ENCODE measurements at regions not wholly inside any gene's neighbourhood (a gene's known extent, or its start where the extent isn't known, plus 50 kb on each side); places are given as distances from the start of the nearest gene placed in this dataset.

DNA sequence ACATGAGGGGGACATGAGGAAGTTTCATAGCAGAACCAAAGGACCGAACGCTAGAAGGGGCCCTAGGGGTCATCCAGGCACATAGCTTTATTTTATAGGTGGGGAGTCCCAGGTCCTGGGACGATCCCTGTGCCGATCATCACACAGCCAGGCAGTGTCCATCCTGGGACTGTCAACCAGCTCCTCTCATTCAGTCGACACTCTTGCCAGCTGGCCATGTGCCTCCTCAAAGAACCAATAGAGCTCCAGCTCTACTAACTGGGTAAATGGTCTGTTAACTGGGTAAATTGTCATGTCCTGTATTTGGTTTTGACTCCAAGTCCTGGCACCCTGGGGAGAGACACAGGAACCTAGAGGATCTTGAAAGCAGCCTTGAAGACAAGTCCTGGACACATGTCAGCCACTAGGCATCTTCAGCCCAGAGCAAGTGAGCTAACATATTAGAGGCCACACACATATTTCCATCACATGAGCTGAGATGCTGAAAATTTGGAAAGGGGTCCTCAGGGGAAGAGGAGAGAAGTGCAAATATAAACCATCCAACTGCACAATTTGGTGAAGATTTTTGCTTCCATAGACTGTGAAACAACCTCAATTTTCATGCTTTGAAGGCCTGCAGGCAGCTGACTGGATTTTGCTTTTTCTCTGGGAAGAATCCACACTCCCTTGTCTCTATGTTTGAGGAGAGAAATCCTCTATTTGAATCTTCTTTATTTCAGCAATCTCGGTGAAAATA lies 361.1 kb upstream of the SLC14A2 start:
- H3K4me3 ChIP-seq (ENCODE audit: low read depth, low read length): no peak overlapping the region
- DNase-seq (ENCODE audit: low read depth): no peak
- TF ChIP-seq, protein P1, sequence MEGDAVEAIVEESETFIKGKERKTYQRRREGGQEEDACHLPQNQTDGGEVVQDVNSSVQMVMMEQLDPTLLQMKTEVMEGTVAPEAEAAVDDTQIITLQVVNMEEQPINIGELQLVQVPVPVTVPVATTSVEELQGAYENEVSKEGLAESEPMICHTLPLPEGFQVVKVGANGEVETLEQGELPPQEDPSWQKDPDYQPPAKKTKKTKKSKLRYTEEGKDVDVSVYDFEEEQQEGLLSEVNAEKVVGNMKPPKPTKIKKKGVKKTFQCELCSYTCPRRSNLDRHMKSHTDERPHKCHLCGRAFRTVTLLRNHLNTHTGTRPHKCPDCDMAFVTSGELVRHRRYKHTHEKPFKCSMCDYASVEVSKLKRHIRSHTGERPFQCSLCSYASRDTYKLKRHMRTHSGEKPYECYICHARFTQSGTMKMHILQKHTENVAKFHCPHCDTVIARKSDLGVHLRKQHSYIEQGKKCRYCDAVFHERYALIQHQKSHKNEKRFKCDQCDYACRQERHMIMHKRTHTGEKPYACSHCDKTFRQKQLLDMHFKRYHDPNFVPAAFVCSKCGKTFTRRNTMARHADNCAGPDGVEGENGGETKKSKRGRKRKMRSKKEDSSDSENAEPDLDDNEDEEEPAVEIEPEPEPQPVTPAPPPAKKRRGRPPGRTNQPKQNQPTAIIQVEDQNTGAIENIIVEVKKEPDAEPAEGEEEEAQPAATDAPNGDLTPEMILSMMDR (IDR thresholded peaks at IDR 0.05; ENCODE audit: low read depth, low read length): no peak
- TF ChIP-seq POLR2A (IDR thresholded peaks at IDR 0.05; ENCODE audit: extremely low read depth, insufficient read length): no peak

DNA sequence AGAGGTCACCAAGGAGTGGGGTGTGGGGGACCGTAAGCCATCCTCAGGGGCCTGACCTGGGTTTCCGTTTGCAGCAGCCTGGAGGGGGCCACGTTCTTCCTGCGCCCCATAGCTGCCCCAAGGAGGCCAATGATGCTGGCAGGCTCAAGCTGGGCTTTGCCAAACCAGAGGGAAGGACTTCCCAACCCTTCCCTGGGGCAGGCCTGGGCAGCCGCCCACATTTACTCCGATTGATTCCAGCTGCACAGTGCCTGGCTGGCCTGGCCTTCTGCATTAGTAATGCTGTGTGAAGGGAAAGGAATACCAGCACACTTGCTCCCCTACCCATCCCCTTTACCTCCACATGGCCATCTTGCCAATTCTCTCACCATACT lies 360.6 kb upstream of the SLC14A2 start:
- TF ChIP-seq POLR2A (IDR thresholded peaks at IDR 0.05; ENCODE audit: extremely low read depth, insufficient read length) (no peak), MYC (IDR thresholded peaks at IDR 0.05; ENCODE audit: low read depth, low read length) (no peak)
- TF ChIP-seq, protein P2, sequence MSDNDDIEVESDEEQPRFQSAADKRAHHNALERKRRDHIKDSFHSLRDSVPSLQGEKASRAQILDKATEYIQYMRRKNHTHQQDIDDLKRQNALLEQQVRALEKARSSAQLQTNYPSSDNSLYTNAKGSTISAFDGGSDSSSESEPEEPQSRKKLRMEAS (IDR thresholded peaks at IDR 0.05; ENCODE audit: low read depth, low read length): no peak
- TF ChIP-seq, protein P1 (IDR thresholded peaks at IDR 0.05; ENCODE audit: low read depth, low read length): no peak
- H3K4me3 ChIP-seq (ENCODE audit: low read depth, low read length): no peak overlapping the region
- no peak for DNase-seq (ENCODE audit: low read depth)

GRCh38 chr18:45255197-45255890 lies 359.9 kb upstream of the SLC14A2 start:
- H3K4me3 ChIP-seq (ENCODE audit: low read depth, low read length): no peak overlapping the region
- DNase-seq (ENCODE audit: low read depth): no peak
- TF ChIP-seq POLR2A (IDR thresholded peaks at IDR 0.05; ENCODE audit: extremely low read depth, insufficient read length): no peak
- no peak for TF ChIP-seq MYC (IDR thresholded peaks at IDR 0.05; ENCODE audit: low read depth, low read length)

GRCh38 chr18:45260125-45260524 lies 355.2 kb upstream of the SLC14A2 start:
- no peak for DNase-seq (ENCODE audit: low read depth)
- no peak for TF ChIP-seq MYC (IDR thresholded peaks at IDR 0.05; ENCODE audit: low read depth, low read length)
- TF ChIP-seq POLR2A (IDR thresholded peaks at IDR 0.05; ENCODE audit: extremely low read depth, insufficient read length): no peak
- TF ChIP-seq, protein P1 (IDR thresholded peaks at IDR 0.05; ENCODE audit: low read depth, low read length): no peak
- TF ChIP-seq, protein P2 (IDR thresholded peaks at IDR 0.05; ENCODE audit: low read depth, low read length): no peak
- no peak overlapping the region for H3K4me3 ChIP-seq (ENCODE audit: low read depth, low read length)

GRCh38 chr18:45266023-45266422 lies 349.3 kb upstream of the SLC14A2 start:
- TF ChIP-seq, protein P2 (IDR thresholded peaks at IDR 0.05; ENCODE audit: low read depth, low read length): no peak
- TF ChIP-seq, protein P1 (IDR thresholded peaks at IDR 0.05; ENCODE audit: low read depth, low read length): no peak
- TF ChIP-seq MYC (IDR thresholded peaks at IDR 0.05; ENCODE audit: low read depth, low read length) (no peak), POLR2A (IDR thresholded peaks at IDR 0.05; ENCODE audit: extremely low read depth, insufficient read length) (no peak)
- DNase-seq (ENCODE audit: low read depth): no peak
- H3K4me3 ChIP-seq (ENCODE audit: low read depth, low read length): no peak overlapping the region

DNA sequence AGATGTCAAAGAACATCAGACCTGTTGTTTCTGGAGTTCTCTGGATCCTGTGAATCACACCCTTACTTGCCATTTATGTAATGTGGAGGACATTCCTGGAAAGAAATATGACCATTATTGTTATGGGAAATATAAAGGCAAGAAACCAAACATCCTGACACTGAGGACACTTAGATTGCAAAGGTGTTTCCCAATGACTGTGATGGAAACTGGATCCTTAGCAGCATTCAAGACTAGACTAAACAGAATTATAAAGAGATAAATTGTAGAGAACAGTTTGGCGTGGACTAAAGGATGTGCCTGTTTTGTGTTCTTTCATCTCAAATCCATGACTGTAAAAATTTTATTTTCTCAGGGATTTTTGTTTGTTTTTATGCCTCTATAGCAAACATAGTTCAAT lies 347.7 kb upstream of the SLC14A2 start:
- TF ChIP-seq MYC (IDR thresholded peaks at IDR 0.05; ENCODE audit: low read depth, low read length): no peak
- H3K4me3 ChIP-seq (ENCODE audit: low read depth, low read length): no peak overlapping the region
- DNase-seq (ENCODE audit: low read depth): no peak

- H3K4me3 ChIP-seq (ENCODE audit: low read depth, low read length): no peak overlapping the region
- TF ChIP-seq POLR2A (IDR thresholded peaks at IDR 0.05; ENCODE audit: extremely low read depth, insufficient read length) (no peak), MYC (IDR thresholded peaks at IDR 0.05; ENCODE audit: low read depth, low read length) (no peak)
- TF ChIP-seq, protein P2 (IDR thresholded peaks at IDR 0.05; ENCODE audit: low read depth, low read length): no peak
- TF ChIP-seq, protein P1 (IDR thresholded peaks at IDR 0.05; ENCODE audit: low read depth, low read length): no peak
- no peak for DNase-seq (ENCODE audit: low read depth)
Measured at GRCh38 chr18:45268583-45268982, 346.7 kb upstream of the SLC14A2 start.
